Activated T-helper 17 cell treated with anti-CD3 and anti-CD28 coated beads, Interleukin-2, amount 50 U/mL, for 72 hours (primary cell): ENCODE measurements at regions not wholly inside any gene's neighbourhood (a gene's known extent, or its start where the extent isn't known, plus 50 kb on each side); places are given as distances from the start of the nearest gene placed in this dataset.

ENCODE experiments used
- ATAC-seq: fragments of 150-1000 bp; cut with Tn5 transposase; replicated peaks from 2 replicates; pipeline ENCODE4 v1.10.0; 2021; ENCODE audit warnings: mild to moderate bottlenecking, moderate library complexity
- H3K27ac Mint-ChIP-seq: one replicate; pipeline ENCODE4 v1.8.0; 2022; ENCODE audit warnings: mixed read lengths
- H3K27me3 Mint-ChIP-seq: one replicate; pipeline ENCODE4 v1.8.0; 2022; ENCODE audit warnings: mixed read lengths
- H3K36me3 Mint-ChIP-seq: one replicate; pipeline ENCODE4 v1.8.0; 2022; ENCODE audit warnings: low read depth, mild to moderate bottlenecking, mixed read lengths
- H3K4me1 Mint-ChIP-seq: one replicate; pipeline ENCODE4 v1.8.0; 2022; ENCODE audit warnings: mixed read lengths
- H3K4me3 Mint-ChIP-seq: one replicate; pipeline ENCODE4 v1.8.0; 2022; ENCODE audit warnings: mild to moderate bottlenecking, mixed read lengths
- H3K9me3 Mint-ChIP-seq: one replicate; pipeline ENCODE4 v1.8.0; 2022; ENCODE audit warnings: mixed read lengths

DNA sequence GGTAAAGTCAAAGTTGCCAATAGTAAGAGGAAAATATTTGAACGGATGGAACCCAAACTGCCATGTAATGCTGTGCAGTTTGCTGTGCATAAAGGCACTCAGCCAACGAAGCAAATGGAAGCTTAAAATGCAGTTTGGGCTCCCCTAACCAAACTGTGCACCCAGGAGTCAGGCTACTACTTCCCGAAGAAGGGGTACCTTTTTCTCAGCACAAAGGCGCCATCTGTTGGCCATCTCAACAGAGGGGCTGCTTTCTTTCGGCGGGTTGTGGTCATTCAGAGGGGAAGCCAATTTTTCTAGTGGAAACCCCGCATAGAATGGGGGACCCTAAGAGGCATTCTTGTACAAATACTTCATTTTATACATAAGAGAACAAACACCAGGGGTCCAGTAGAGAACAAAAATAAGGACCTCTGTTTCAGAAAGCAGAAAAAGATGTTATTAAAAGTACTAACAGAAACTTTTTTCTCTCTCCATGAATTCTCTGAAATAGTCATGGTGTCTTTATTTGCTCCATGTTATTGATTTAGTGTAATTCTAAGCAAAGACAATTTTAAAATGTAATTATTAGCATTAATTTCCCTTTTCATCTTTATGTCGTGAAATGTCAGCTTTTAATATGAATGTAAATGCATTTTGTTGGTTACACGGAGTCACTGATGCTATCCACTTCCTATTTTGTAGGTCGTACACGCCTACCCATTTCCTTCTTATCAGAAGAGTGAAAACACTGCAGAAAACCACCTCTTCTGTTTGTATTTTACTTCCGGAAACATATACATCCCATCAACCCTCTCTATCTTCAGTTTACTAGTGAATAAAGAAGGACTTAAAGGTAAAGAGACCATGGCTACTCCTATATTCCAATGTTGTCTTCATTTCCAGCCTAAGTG is 453.3 kb downstream of the KCNJ2 start:
- Mint-ChIP-seq H3K36me3 (no peaks in the 10 kb centered on the region), H3K27ac (no peak overlapping the region), H3K27me3 (no peaks in the 10 kb centered on the region), H3K9me3 (peaks cover 3% of the 10 kb centered on the region), H3K4me1 (no peaks in the 10 kb centered on the region), H3K4me3 (no peak overlapping the region)
- no peak for ATAC-seq

DNA sequence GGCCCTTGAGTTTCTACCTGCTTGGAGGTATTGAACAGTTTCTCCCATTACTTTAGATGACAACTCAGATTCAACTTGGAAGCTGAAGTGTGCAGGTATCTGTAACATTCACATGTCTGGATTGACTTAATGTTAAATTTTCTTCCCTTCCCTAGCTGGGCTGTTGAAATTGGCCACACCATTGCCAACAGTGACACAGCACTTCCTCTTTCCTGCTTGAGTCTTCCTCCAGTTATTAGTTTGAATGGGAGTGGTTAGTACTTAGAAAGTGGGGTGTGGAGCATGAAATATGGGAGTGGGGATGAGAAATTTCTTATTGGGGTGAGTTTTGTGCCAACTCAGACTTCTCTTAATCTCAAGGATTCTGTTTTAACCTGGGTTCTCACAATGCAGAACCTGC is 454.9 kb downstream of the KCNJ2 start:
- no peaks in the 10 kb centered on the region for H3K4me1 Mint-ChIP-seq
- no peaks in the 10 kb centered on the region for H3K36me3 Mint-ChIP-seq
- H3K9me3 Mint-ChIP-seq: peaks cover 3% of the 10 kb centered on the region
- no peaks in the 10 kb centered on the region for H3K27me3 Mint-ChIP-seq
- no peak overlapping the region for H3K4me3 Mint-ChIP-seq
- ATAC-seq: no peak
- H3K27ac Mint-ChIP-seq: no peak overlapping the region

DNA sequence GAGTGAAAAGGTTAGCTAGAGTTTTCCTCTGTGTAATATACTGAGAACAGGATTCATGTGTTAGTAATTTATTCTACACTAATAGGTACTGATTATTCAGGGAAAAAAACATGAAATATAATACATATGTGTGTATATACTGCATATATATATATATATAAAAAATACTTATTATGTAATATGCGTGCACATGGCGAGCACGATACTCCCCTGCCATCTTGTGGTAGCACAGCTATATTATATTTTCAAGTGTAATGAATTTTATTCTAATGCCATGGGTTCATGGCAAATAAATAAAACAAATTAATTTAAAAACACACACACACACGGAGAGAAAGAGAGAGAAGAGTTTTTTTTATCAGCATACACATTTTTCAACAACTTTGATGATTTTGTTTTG is 460.6 kb downstream of the KCNJ2 start:
- Mint-ChIP-seq H3K9me3 (no peaks in the 10 kb centered on the region), H3K27ac (no peak overlapping the region), H3K4me1 (no peaks in the 10 kb centered on the region), H3K4me3 (no peak overlapping the region), H3K36me3 (no peaks in the 10 kb centered on the region), H3K27me3 (peaks cover 14% of the 10 kb centered on the region)
- ATAC-seq: no peak

DNA sequence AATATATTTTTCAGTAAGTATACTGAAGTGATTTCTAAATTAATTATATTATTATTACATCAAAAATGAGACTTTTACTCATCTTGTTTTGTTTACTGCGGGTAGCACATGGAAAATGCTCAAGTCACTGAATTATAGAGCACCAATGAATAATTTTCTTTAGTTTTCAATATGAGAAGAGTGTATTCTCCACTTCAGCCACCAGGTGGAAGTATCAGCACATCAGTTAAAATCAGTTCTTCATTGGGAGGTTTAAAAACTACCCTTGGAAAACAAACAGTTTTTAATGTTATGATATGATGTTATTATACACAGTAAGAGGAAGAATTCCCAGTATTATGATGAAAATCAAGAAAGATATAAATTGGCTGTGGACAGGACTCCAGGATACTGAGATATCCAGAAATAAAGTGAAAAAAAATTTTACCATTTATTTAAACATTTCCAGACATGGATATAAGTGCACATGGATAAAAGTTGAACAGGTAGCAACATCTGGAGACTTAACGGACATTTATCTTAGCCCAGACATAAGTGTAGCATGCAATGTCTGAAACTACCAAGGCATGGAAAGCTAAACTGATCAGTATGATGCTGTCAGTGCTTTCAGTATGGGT is 467.3 kb downstream of the KCNJ2 start:
- H3K4me3 Mint-ChIP-seq: no peak overlapping the region
- H3K27me3 Mint-ChIP-seq: peaks cover 13% of the 10 kb centered on the region
- H3K36me3 Mint-ChIP-seq: no peaks in the 10 kb centered on the region
- no peak overlapping the region for H3K27ac Mint-ChIP-seq
- H3K9me3 Mint-ChIP-seq: no peaks in the 10 kb centered on the region
- ATAC-seq: no peak
- no peaks in the 10 kb centered on the region for H3K4me1 Mint-ChIP-seq

DNA sequence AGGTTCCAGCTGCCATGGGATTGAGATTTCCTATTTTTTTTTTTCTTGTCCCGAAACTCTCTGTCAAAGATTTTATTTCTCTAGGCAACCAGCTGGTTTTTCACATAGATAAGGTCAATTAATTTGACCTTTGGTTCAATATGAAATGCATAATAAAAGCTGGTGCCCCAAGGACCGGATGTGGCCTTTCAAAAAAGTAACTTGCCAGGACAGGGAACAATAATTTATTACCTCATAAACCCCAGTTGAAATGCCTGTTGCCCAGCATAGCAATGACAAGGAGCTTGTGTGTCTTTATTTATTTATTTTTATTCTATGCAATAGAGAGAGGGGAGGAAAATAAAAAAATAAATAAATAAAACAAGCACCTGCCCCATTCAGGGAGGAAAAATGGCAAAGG is 472.7 kb downstream of the KCNJ2 start:
- Mint-ChIP-seq H3K27ac (no peak overlapping the region), H3K4me1 (no peaks in the 10 kb centered on the region), H3K36me3 (no peaks in the 10 kb centered on the region), H3K27me3 (peaks cover 10% of the 10 kb centered on the region), H3K9me3 (no peaks in the 10 kb centered on the region), H3K4me3 (no peak overlapping the region)
- ATAC-seq: no peak

DNA sequence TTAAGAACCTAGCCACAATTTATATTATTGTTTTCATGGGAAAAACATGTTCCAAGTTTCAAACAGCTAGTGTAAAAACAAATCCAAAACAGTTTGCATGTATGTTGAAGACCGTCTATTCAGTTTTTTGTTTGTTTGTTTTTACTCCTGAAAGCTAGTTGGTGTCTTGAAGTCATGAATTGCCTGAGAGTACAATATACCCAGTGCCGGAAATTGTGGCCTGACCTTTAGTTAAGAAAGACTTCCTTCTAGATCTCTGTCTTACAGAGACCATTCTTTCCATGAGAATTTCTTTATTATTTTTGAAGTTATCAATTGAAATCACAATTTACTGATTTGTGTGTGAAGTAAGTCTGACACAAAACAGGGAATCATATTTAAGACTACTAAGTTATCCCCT is 474.8 kb downstream of the KCNJ2 start:
- Mint-ChIP-seq H3K4me3 (no peak overlapping the region), H3K27me3 (peaks cover 10% of the 10 kb centered on the region), H3K36me3 (no peaks in the 10 kb centered on the region), H3K27ac (no peak overlapping the region), H3K9me3 (no peaks in the 10 kb centered on the region), H3K4me1 (no peaks in the 10 kb centered on the region)
- no peak for ATAC-seq

DNA sequence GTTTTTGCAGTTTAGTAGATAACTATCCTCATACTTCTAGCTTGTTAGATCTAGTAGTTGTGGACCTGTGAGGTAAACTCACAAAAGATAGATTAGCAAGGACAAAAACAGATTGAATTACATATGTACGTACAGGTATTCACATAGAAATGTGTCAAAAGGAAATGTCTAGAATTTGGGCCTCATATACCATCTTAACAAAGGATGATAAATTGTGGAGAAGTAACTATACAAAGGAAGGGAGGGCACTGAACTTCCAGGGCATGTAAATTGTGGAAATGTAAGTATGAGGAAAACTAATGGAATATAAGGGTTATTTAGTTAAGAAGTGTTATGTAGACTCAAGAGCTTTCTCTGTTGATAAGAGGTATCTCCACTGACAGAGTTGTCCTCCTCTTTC is 477.3 kb downstream of the KCNJ2 start:
- no peak for ATAC-seq
- Mint-ChIP-seq H3K27ac (no peak overlapping the region), H3K27me3 (peaks cover 8% of the 10 kb centered on the region), H3K4me1 (no peaks in the 10 kb centered on the region), H3K36me3 (no peaks in the 10 kb centered on the region), H3K9me3 (no peaks in the 10 kb centered on the region), H3K4me3 (no peak overlapping the region)

DNA sequence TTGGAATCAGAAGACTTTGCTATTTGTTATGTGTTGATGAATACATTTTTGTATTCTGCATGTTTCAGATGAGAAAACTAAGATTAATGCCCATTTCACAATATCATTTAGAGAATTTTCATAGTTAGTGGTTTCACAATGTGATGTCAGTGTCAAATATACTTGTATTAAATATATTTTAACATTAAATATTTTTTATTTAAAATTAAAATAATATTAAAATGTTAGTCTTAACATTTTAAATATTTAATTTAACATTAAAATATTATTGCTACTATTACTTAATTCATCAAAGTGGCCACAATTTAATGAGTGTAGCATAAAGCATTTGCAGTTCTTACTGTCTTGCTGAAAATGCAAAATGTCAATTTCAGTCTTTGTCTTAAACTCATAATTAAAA is 478.8 kb downstream of the KCNJ2 start:
- no peak for ATAC-seq
- Mint-ChIP-seq H3K4me3 (no peak overlapping the region), H3K4me1 (no peaks in the 10 kb centered on the region), H3K27me3 (peaks cover 8% of the 10 kb centered on the region), H3K9me3 (no peaks in the 10 kb centered on the region), H3K36me3 (no peaks in the 10 kb centered on the region), H3K27ac (no peak overlapping the region)

DNA sequence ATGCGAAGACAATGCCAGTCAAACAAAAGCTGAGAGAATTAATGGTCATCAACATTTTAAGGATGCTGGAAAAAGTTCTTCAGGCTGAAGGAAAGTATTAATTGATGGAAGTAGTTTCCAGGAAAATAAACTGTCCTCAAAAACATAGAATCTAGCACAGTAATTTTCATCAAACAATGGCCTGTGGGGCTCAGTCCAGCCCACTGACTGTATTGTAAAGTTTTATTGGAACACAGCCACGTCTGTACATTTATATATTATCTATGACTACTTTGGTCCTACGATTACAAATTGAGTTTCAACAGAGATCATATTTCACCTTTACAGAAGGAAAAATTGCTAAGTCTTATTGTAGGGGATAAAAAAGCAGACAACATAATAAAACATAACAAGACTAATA is 484.5 kb downstream of the KCNJ2 start:
- H3K27me3 Mint-ChIP-seq: peaks cover 10% of the 10 kb centered on the region
- H3K36me3 Mint-ChIP-seq: no peaks in the 10 kb centered on the region
- no peak overlapping the region for H3K27ac Mint-ChIP-seq
- H3K9me3 Mint-ChIP-seq: no peaks in the 10 kb centered on the region
- H3K4me3 Mint-ChIP-seq: no peak overlapping the region
- H3K4me1 Mint-ChIP-seq: no peaks in the 10 kb centered on the region
- no peak for ATAC-seq

GRCh38 chr17:70654706-70655105 is 485.4 kb downstream of the KCNJ2 start:
- H3K4me3 Mint-ChIP-seq: no peak overlapping the region
- H3K9me3 Mint-ChIP-seq: no peaks in the 10 kb centered on the region
- H3K27ac Mint-ChIP-seq: no peak overlapping the region
- H3K27me3 Mint-ChIP-seq: peaks cover 10% of the 10 kb centered on the region
- H3K4me1 Mint-ChIP-seq: no peaks in the 10 kb centered on the region
- no peaks in the 10 kb centered on the region for H3K36me3 Mint-ChIP-seq
- ATAC-seq: no peak

- no peak for ATAC-seq
- H3K9me3 Mint-ChIP-seq: no peaks in the 10 kb centered on the region
- peaks cover 13% of the 10 kb centered on the region for H3K27me3 Mint-ChIP-seq
- H3K4me1 Mint-ChIP-seq: no peaks in the 10 kb centered on the region
- H3K4me3 Mint-ChIP-seq: no peak overlapping the region
- H3K27ac Mint-ChIP-seq: no peak overlapping the region
- H3K36me3 Mint-ChIP-seq: no peaks in the 10 kb centered on the region
These were observed 486.0 kb downstream of the KCNJ2 start for GRCh38 chr17:70655176-70655958.

DNA sequence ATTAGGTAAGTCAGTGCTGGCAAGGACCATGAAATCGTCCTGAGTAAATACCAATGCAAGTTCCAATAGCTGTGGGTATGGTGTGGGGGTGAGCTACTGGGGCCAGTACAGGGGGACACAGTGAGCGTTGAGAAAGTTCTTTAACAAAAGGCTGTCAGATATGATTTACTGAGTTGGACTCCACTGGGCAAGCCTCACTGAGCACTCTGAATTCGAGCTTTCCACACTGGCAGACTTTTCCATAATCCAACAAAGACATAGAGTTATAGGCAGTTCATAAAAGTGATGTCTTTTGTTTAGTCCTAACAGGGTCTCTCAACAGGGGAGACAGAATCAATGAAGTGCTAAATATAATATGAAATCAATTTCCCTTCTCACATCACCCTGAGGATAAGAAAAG is 489.0 kb downstream of the KCNJ2 start:
- Mint-ChIP-seq H3K36me3 (no peaks in the 10 kb centered on the region), H3K27me3 (peaks cover 7% of the 10 kb centered on the region), H3K4me1 (no peaks in the 10 kb centered on the region), H3K4me3 (no peak overlapping the region), H3K9me3 (no peaks in the 10 kb centered on the region), H3K27ac (no peak overlapping the region)
- no peak for ATAC-seq

DNA sequence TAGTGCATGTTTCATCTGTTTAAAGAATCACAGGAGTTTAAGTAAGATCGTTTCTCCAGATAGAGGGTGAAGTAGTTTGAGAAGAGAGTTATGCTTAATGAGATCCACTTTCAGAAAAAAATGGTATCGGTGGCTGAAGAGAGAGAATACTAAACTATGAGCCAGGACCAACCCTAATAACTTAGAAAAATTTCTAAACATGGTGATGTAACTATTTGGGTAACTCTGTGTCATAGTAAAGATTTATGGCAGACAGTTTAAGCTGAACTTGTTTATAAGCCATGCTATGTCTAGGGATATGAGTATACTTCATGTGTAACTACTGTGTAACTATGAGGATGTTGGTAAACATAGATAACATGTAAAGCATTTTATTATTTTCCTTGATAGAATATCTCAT is 489.5 kb downstream of the KCNJ2 start:
- Mint-ChIP-seq H3K27ac (no peak overlapping the region), H3K4me1 (no peaks in the 10 kb centered on the region), H3K9me3 (no peaks in the 10 kb centered on the region), H3K36me3 (no peaks in the 10 kb centered on the region), H3K4me3 (no peak overlapping the region), H3K27me3 (peaks cover 4% of the 10 kb centered on the region)
- no peak for ATAC-seq

GRCh38 chr17:70661342-70662222 is 492.2 kb downstream of the KCNJ2 start:
- no peak overlapping the region for H3K4me3 Mint-ChIP-seq
- H3K27ac Mint-ChIP-seq: no peak overlapping the region
- no peak for ATAC-seq
- no peaks in the 10 kb centered on the region for H3K36me3 Mint-ChIP-seq
- H3K27me3 Mint-ChIP-seq: peaks cover 4% of the 10 kb centered on the region
- H3K4me1 Mint-ChIP-seq: no peaks in the 10 kb centered on the region
- no peaks in the 10 kb centered on the region for H3K9me3 Mint-ChIP-seq
